ENCODE measurements at regions not wholly inside any gene's neighbourhood (a gene's known extent, or its start where the extent isn't known, plus 50 kb on each side); places are given as distances from the start of the nearest gene placed in this dataset.

DNA sequence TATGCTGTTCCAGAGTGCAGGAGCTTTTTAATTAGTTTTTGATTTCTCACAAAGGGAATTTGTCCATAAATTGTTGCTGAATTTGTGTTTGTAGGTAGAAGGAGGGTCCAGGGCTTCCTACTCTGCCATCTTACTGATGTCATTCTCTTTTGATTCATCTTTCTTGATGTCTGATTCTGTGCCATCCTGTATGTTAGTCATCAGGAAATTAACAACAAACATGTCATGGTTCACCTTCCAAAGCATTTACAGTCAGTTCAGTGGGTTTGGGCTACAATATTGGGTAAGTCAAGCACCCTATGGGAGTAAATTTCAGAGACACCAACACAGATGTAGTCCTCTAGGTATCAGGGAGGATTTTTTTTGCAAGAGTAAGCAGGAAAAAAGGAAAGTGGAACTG is 135.2 kb upstream of the SLC38A2 start:
- no peak for TF ChIP-seq POLR2A (IDR thresholded peaks at IDR 0.05; ENCODE audit: low read depth, low read length)
- no peak for TF ChIP-seq POLR2AphosphoS5 (IDR thresholded peaks at IDR 0.05; ENCODE audit: low read depth, low read length)
- TF ChIP-seq TAF1 (IDR thresholded peaks at IDR 0.05; ENCODE audit: borderline replicate concordance, low read depth, low read length): no peak

All from GM12892 (cell line).